ENCODE measurements at regions not wholly inside any gene's neighbourhood (a gene's known extent, or its start where the extent isn't known, plus 50 kb on each side); places are given as distances from the start of the nearest gene placed in this dataset.

DNA sequence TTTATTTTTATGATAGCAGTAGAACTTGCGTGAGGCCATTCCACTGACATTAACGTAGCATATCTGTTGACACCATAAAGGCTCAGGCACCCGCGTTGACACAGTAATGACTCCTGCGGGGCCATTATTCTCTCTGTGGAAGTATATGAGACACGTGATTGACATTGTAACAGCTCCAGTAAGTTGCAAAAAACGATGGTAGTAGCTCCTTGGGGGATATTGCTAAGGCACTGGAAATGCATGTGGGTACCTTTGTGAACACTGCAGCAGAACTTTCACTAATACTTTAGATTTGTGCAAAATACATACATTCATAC is 918.8 kb upstream of the CDH8 start:
- no peak for TF ChIP-seq CTCF (IDR thresholded peaks at IDR 0.05)

DNA sequence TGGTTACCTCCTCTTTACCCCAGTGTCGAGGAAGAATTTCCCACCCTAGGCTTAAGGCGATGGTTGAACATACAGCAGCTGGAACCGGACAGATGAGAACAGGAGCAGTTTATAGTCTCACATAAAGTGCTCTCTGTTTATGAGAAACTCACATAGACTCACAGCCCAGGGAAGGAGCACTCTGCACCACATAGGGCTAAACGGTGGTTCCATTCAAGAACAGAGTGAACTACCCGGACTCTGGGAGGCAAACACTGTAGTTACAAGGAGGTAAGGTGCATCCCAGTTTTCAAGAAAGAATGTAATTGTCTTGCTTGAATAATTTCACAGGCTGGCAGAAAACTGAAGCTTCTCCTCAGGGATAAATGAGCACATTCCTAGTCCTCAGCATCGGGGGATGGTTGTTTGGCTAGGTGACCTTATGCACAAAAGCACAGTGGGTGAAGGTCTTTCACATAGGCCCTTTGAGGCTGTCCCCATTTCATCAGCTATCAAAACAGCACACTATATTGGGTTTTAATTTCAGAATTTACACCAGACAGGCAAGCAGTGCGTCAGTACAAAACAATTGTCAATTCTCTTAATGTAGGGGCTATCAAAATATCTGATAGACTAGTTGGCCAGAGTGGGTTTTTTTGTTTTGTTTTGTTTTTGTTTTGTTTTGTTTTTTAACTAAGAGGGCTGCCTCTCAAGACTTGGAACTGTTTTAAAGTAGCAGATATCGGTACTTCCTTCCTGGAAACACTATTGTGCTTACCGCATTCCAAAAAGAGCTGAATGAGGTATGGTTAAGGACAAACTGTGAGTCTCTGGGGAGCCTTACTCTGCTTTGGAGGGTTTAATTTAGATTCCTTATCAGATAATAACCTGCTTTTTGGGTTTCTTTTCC is 918.1 kb upstream of the CDH8 start:
- Histone ChIP-seq H3K27me3 (no peaks in the 10 kb centered on the region), H3K9me3 (no peaks in the 10 kb centered on the region), H3K4me3 (no peak overlapping the region), H3K27ac (no peak overlapping the region), H3K4me1 (no peaks in the 10 kb centered on the region), H3K36me3 (no peaks in the 10 kb centered on the region)
- DNase-seq (ENCODE audit: low spot score in 2 of 2) = no peak
- intact Hi-C loops (cut with DNase I) = no loop called here
- no peak for TF ChIP-seq CTCF (IDR thresholded peaks at IDR 0.05)

More for the DNA sequence above, 918.8 kb upstream of the CDH8 start:
- Histone ChIP-seq H3K4me1 (no peaks in the 10 kb centered on the region), H3K36me3 (no peaks in the 10 kb centered on the region), H3K9me3 (no peaks in the 10 kb centered on the region), H3K27me3 (no peaks in the 10 kb centered on the region), H3K4me3 (no peak overlapping the region), H3K27ac (no peak overlapping the region)
- DNase-seq (ENCODE audit: low spot score in 2 of 2) = no peak
- intact Hi-C loops (cut with DNase I) = no loop called here

- no peak for TF ChIP-seq CTCF (IDR thresholded peaks at IDR 0.05)
- no peak overlapping the region for H3K4me3 ChIP-seq
- DNase-seq (ENCODE audit: low spot score in 2 of 2) = no peak
- H3K27me3 ChIP-seq = no peaks in the 10 kb centered on the region
- no peaks in the 10 kb centered on the region for H3K36me3 ChIP-seq
- intact Hi-C loops (cut with DNase I) = no loop called here
- no peaks in the 10 kb centered on the region for H3K9me3 ChIP-seq
- H3K4me1 ChIP-seq = no peaks in the 10 kb centered on the region
- no peak overlapping the region for H3K27ac ChIP-seq
These were observed 914.1 kb upstream of the CDH8 start for GRCh38 chr16:62950351-62950750.

DNA sequence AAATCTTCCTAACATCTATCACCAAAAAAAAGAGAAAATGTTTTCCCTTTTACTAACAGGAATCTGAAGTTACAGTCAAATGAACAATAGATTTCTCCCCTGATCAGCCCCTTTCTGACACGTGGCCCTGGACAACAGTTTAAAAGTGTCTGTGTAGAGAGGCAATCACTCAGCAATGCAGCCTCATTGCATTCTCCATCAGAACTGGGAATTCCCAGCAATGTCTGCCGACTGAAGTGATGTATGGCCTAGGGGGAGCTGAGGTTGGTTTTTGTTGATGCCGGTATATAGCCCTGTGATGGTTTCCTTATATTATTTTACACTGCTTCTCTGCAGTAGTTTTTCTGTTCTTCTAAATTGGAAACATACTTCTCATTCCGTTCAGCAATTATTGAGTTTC is 904.3 kb upstream of the CDH8 start:
- TF ChIP-seq CTCF (IDR thresholded peaks at IDR 0.05) = no peak
- DNase-seq (ENCODE audit: low spot score in 2 of 2) = no peak
- Histone ChIP-seq H3K9me3 (no peaks in the 10 kb centered on the region), H3K4me3 (no peak overlapping the region), H3K27ac (no peak overlapping the region), H3K4me1 (no peaks in the 10 kb centered on the region), H3K36me3 (no peaks in the 10 kb centered on the region), H3K27me3 (no peaks in the 10 kb centered on the region)
- intact Hi-C loops (cut with DNase I) = no loop called here

DNA sequence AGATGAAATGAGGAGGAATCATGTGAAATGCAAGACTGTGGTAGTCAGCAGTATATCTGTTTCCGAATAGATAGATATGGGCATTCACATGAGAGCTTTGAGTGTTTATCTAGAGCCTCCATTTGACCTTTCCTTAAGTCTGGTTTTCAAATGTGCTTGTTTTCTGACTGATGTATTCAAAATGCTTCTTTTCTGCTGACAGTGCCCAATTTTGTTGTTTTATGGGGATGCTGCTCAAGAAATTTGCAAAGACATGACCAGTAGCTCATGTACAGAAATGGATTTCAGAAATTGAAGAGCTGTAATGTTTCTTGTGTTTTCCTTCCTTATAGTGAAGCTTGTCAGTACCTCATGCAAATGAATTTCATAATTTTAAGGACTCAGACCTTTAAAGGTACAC is 903.4 kb upstream of the CDH8 start:
- Histone ChIP-seq H3K36me3 (no peaks in the 10 kb centered on the region), H3K27ac (no peak overlapping the region), H3K4me3 (no peak overlapping the region), H3K4me1 (no peaks in the 10 kb centered on the region), H3K27me3 (no peaks in the 10 kb centered on the region), H3K9me3 (no peaks in the 10 kb centered on the region)
- TF ChIP-seq CTCF (IDR thresholded peaks at IDR 0.05) = no peak
- intact Hi-C loops (cut with DNase I) = no loop called here
- DNase-seq (ENCODE audit: low spot score in 2 of 2) = no peak

Data from ascending aorta (tissue), 2 donors.